ENCODE measurements at regions not wholly inside any gene's neighbourhood (a gene's known extent, or its start where the extent isn't known, plus 50 kb on each side); places are given as distances from the start of the nearest gene placed in this dataset.

GRCh38 chr11:127273593-127274327 lies 273.2 kb upstream of the KIRREL3 start (continued):
- no peak for TF ChIP-seq REST (IDR thresholded peaks at IDR 0.05; ENCODE audit: low read depth, low read length)
- TF ChIP-seq ELF1 (IDR thresholded peaks at IDR 0.05) = no peak
- TF ChIP-seq FOXJ3 (CRISPR knock-in tag; IDR thresholded peaks at IDR 0.05) = no peak
- no peak for TF ChIP-seq EP300 (IDR thresholded peaks at IDR 0.05; ENCODE audit: borderline replicate concordance in 1 of 2, low read depth in 1 of 2, low read length in 1 of 2)
- TF ChIP-seq JUND (IDR thresholded peaks at IDR 0.05) = no peak

- Histone ChIP-seq H2AFZ (ENCODE audit: low read depth) (no peak overlapping the region), H3K4me2 (no peak overlapping the region), H3K79me2 (ENCODE audit: insufficient read depth) (no peaks in the 10 kb centered on the region), H3K9ac (no peak overlapping the region), H3K9me2 (no peaks in the 10 kb centered on the region), H4K20me1 (ENCODE audit: insufficient read depth) (no peaks in the 10 kb centered on the region), H3K4me3 (ENCODE audit: low read depth in 2 of 2, low read length in 1 of 2) (no peak overlapping the region), H3K4me1 (ENCODE audit: control insufficient read depth in 1 of 2, insufficient read depth in 2 of 2, low read depth in 1 of 2, low read length in 1 of 2) (no peaks in the 10 kb centered on the region), H3K36me3 (replicated peaks in 1 of 2; ENCODE audit: control insufficient read depth in 1 of 2, insufficient read depth in 2 of 2, low read length in 1 of 2) (no peaks in the 10 kb centered on the region), H3K27me3 (ENCODE audit: insufficient read depth) (no peaks in the 10 kb centered on the region), H3K27ac (ENCODE audit: low read depth in 2 of 2, low read length in 1 of 2) (no peak overlapping the region), H3F3A (replicated peaks; ENCODE audit: insufficient read depth) (no peaks in the 10 kb centered on the region), H3K9me3 (no peaks in the 10 kb centered on the region)
- TF ChIP-seq RAD21 (IDR thresholded peaks at IDR 0.05; ENCODE audit: low read length) = no peak
- TF ChIP-seq MEF2A (IDR thresholded peaks at IDR 0.05; ENCODE audit: borderline replicate concordance, low read depth) = no peak
- no peak for TF ChIP-seq NFIC (IDR thresholded peaks at IDR 0.05; ENCODE audit: borderline replicate concordance)
- TF ChIP-seq TAF1 (IDR thresholded peaks at IDR 0.05; ENCODE audit: borderline replicate concordance, low read depth, low read length) = no peak
- TF ChIP-seq MXI1 (IDR thresholded peaks at IDR 0.05; ENCODE audit: low read depth, low read length) = no peak
- no peak for TF ChIP-seq GATA2 (CRISPR knock-in tag; IDR thresholded peaks at IDR 0.05)
- no peak for TF ChIP-seq JUND (IDR thresholded peaks at IDR 0.05)
- no peak for TF ChIP-seq USF1 (IDR thresholded peaks at IDR 0.05; ENCODE audit: borderline replicate concordance, low read depth)
- no peak for TF ChIP-seq SIN3A (IDR thresholded peaks at IDR 0.05; ENCODE audit: borderline replicate concordance, low read depth, low read length)
- TF ChIP-seq ELF1 (IDR thresholded peaks at IDR 0.05) = no peak
- TF ChIP-seq RCOR1 (IDR thresholded peaks at IDR 0.05; ENCODE audit: low read length) = no peak
- no peak for TF ChIP-seq MAX (IDR thresholded peaks at IDR 0.05; ENCODE audit: low read depth)
- no peak for TF ChIP-seq TCF12 (IDR thresholded peaks at IDR 0.05)
- ChIA-PET CTCF (interaction anchor here (0.7 kb wide), 1 partner anchor 12 kb away, joined by 3 read pairs; no protein-coding TSS in a partner anchor), POLR2A (no interaction called here)
- no peak for DNase-seq
- 32% methylated on average over 2 of the region's 2 CpGs for WGBS (ENCODE audit: low lambda C conversion rate)
Measured at GRCh38 chr11:127270851-127271250, 270.3 kb upstream of the KIRREL3 start.

Data from SK-N-SH (cell line).